HG03045 (cell line): ENCODE measurements at regions not wholly inside any gene's neighbourhood (a gene's known extent, or its start where the extent isn't known, plus 50 kb on each side); places are given as distances from the start of the nearest gene placed in this dataset.

Experiments
- ATAC-seq: cut with Tn5 transposase; IDR thresholded peaks from one replicate; pipeline ENCODE4 v1.9.1; 2021; ENCODE audit warnings: mild to moderate bottlenecking, moderate library complexity; ENCODE audit not compliant: unreplicated experiment

DNA sequence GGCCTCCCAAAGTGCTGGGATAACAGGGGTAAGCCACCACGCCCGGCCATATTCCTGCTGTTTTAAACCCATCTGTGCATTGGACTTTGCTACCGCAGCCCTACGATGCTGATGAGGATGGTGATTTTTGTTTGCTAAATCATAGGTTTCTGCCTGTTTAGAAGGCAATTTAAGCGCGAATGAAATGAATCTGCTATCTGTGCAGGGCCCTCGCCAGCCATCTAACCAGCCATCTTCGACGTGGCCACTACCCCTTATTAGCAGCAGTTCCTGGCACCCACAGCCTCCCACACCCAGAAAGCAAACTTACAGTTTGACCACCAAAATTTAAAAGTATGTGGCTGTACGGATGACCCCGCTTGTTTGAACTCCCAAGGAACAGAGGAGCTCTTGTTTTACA lies 178.5 kb downstream of the SHOX start:
- ATAC-seq: no peak

DNA sequence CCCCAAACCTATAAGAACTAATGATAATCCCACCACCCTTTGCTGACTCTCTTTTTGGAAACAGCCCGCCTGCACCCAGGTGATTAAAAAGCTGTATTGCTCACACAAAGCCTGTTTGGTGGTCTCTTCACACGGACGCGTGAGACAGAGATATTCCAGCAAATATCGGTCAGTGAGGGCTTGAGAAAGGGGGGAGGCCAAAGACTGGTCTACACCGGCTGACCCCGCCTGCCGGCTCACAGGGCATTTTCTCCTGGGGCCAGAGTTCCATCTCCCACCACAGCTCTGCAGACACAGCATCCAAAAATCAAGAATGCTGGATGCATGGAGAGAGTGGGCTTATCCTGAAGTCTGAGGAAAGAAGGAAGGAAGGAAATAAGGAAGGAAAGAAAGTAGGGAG lies 176.0 kb downstream of the SHOX start:
- no peak for ATAC-seq

DNA sequence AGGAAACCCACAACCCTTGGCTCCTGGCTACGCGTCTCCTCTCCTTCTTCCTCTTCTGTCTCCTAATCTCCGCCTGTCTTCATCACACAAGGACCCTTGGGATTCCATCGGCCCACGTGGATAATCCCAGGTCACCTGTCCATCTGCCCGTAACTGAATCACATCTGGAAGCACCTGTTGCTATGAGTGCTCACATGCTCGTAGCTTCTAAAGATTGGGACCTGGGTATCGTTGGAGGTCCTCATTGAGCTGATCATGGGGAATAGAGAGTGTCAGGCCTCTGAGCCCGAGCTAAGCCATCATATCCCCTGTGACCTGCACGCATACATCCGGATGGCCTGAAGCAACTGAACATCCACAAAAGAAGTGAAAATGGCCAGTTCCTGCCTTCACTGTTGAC lies 175.4 kb downstream of the SHOX start:
- no peak for ATAC-seq

DNA sequence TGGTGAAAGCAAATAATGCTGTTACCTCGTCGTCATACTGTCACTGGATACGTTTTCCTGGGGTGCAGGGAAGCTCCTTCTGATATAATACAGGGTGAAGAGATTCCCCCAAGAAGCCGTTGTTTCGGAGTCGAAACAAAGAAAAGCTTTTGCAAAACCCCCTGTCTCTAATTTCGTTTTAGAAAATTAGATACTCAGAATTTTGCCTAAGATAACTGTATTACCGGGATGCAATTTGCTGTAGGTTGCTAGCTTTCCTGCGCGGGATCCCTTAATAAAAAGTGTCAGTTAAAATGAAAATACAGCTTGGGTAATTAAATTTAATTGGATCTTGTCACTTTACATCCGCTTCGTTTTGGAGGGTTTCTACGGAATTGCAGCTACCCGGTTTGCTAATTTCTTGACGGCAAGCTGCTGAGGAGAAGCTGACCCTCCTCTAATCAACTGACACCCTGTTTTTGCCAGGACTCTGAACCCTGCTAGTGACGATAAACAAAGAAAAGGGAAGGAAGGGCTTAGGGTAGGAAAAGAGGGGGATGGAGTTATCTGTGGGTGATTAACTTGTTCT lies 174.6 kb downstream of the SHOX start:
- ATAC-seq: no peak

DNA sequence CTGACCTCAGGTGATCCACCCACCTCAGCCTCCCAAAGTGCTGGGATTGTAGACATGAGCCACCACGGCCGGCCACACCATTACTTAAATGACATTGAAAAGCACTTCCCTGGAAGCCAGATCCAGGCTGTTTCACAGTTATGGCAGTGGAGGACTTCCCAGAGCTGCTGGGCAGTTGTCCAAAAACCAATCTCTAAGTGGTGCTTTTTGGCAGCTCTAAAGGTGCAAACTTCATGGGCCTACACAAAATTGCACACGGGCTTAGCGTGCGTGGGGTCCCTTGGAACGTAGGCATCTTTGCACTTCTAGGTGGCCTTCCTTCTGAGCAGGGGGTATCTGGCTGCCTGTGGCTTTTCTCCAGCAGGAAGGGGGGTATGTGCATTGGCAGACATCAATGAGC lies 172.3 kb downstream of the SHOX start:
- ATAC-seq: no peak

DNA sequence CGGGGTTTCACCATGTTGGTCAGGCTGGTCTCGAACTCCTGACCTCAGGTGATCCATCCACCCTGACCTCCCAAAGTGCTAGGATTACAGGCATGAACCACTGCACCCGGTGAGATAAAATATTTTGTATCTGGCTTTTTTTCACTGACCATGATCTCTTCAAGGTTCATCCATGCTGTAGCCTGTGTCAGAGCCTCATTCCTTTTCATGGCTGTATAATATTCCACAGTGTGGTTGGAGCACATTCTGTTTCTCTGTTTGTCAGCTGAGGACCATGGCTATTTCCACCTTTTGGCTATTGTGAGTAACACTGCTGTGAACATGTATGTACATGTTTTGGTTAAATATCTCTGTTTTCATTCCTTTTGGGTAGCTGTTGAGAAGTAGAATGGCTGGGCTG lies 169.2 kb downstream of the SHOX start:
- ATAC-seq: no peak

DNA sequence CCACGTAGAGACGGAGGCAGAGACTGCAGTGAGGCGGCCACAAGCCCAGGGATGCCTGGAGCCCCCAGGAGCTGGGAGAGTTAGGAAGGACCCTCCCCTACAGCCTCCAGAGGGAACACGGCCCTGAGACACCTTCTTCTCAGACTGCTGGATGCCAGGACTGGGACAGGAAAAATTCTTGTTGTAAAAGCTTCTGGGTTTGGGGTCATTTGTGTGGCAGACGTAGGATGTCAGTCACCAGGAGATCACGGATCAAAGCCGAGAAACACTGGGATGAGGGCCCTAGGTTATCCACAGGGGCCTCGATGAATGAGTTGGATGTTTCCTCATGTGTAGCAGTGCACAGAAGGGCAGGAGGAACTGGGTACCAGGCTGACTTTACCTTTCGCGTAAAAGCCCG lies 163.7 kb downstream of the SHOX start:
- ATAC-seq: no peak

DNA sequence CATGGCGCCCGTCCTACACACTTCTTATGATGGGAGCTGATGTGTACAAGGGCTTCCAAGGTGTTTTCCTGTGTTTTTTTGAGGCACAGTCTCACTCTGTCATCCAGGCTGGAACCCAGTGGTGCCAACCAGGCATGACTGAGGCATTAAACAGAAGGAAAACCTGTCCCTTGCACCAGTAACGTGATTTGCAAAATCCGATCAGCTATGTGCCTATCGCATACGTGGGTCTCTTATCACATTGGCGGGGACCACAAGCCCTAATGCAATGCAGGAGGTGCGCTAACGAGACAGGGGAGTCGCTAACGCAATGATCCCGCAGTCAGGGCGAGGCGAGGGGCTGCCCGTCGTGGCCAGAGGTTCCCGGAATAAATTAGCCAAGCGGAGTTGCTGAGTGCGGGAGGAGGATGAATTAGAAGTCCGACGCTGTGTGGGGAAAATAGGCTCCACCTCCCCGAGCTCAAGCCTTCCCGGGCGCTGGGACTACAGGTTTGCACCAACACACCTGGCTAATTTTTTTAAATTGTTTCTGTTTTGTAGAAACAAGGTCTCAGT lies 162.7 kb downstream of the SHOX start:
- no peak for ATAC-seq

DNA sequence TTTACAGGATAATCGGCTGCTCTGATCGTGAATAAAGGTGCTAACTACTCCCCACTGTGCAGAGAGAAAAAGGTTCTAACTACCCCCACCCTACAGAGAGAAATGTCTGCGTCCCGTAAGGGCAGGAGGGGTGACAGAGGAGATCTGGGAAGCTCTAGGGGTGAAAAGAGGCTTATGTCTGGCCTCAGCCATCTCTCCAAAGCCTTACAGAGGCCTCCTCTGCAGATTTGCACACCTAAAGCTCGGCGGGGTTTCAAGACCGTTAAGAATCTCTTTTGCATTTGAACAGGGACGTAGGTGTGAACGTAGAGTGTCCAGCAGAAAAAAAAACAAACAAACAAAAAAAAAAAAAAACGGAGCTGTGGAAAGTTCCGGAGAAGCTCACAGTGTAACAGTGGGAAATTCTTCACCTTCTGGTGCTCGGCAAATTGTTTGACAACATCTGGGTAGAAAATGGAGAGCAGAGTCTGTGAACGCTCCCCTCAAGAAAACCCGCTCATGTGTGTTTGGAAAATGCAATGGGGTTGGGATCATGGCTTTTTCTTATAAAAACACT lies 161.0 kb downstream of the SHOX start:
- ATAC-seq: no peak

DNA sequence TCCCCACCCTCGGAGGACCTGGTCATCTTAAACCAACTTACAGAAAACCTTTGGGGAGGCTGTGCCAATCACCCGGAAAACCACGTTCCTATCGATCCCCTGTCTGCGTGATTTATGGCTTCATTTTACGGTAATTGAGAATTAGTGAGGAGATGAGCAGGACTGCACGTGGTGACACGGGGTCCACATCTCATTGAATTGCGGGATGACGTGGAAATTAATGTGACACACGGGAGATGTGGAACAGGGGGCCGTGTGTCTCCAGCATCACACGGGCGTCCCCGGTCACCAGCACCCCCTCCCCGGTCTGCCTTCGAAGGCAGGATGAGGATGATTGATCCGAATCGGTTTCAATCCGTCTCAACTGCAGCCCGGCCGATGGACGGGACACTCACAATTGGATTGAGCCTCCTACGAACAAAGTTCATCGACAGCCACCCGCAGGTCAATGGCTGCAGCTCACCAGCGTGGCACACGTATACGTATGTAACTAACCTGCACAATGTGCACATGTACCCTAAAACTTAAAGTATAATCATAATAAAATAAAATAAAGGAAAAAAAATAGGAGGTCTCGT lies 160.3 kb downstream of the SHOX start:
- no peak for ATAC-seq

DNA sequence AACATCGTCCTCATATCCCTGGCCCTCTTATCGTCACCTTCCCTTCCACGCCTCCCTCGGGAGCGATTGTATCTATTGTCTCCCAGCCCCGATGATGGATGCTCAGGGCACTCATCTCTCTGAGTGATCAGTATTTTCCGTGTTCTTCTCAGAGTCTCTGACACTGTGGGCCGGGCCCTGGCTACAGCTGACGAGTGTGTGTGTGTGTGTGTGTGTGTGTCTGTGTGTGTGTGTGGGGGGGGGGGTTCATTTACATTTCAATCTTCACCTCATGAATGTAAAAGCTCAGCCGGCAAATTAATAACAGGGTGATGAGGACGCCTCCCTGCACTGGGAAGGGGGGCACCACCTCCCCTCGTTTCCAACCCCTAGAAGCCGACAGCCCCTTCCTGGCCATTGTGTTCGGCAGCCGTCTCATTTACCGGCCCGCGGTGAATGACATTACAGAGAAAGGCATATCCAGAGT lies 159.5 kb downstream of the SHOX start:
- no peak for ATAC-seq

DNA sequence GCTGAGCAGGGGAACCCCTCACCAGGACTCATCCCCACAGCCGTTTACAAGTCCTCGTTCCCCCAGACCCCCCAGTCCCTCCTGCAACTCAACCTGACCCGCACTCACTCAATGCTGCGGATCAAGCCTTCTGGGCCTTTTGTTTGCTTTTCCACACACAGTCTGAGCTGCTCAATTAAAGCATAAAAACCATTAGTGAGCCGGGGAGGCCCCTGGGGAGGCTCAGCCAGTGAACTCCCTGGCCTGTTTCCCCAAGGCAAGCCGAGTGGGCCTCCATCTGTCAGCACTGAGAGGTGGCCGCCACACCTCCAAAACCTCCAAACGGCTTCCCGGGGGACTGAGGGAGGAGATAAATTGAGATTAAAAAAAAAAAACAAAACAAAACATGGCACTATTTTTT lies 158.5 kb downstream of the SHOX start:
- ATAC-seq: no peak

DNA sequence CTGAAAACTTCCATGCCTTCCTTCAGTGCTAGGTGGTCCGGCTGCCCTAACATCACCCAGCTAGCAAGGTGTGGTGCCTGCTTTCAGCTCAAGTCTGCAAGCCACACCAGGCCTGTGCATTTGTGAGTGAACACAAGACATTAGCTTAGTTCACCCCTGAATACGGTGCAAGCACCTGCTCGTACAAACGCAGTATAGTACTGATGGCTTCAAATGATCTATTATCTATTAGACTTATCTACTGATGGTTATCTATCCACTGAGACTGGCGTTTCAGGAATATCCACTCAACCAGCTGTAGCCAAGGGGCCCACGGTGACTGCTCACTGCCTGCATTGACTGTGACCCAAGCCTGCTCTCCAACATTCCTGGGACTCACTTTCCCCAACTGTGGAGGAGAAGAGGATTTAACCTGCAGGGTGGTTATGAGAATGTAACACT lies 155.9 kb downstream of the SHOX start:
- no peak for ATAC-seq

DNA sequence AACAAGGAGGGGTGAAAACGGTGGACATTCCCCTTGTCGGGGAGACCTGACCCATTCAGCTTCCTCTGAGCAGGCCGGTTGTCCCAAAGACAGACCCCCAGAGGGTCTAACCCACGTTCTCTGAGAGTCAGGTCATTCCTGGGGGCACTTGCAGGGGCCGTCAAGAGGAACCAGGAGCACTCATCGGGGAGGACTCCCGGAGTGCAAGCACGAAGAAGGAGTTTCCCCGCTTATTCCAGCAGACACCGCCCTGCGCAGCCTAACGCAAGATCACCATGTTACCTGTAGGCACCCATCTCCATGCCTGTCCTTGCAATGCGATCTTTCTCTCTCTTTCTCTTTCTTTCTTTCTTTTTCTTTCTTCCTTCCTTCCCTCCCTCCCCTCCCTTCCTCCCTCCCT lies 154.2 kb downstream of the SHOX start:
- ATAC-seq: no peak

DNA sequence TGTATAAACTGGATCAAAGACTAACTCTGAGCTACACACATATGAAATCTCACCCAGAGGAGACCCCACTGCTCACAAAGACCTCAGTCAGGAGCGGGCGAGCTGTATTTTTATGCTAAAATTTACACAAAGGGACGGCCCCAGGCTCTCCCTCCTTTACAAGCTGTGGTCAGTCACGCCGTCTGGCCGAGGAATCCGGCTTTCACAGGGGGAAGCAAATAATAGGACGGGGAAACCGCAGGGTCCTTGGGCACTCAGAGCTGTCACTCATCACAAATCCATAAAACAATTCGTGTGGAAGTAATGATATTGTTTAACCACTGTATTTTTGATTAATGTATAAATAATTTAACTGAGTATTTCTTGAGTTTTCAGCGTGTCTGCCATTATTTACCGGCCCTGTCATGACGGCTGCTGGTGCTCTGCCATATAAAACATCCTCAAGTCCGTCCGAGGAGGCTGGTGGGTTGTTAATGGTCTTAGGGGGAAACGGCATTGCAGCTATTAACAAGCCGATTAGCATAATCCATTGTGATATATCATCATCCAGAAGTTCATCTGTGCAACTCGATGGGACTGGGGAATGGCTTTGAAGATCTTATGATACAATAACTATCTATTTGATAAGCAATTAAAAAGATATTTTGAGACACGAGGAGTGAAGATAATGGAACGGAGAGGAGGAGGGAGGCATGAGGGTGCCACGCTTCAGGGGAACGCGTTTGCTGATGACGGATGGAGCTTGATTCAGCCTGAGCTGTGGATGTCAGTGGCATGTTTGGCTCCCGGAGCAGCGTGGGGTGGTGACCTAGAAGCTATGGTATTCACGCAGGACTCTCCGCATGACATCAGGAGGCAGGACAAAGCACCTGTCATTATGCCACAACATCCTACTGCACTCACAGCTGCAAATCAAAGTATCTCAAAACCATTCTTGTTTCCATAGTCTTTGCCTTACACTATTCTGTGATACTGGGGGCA lies 150.9 kb downstream of the SHOX start:
- no peak for ATAC-seq

DNA sequence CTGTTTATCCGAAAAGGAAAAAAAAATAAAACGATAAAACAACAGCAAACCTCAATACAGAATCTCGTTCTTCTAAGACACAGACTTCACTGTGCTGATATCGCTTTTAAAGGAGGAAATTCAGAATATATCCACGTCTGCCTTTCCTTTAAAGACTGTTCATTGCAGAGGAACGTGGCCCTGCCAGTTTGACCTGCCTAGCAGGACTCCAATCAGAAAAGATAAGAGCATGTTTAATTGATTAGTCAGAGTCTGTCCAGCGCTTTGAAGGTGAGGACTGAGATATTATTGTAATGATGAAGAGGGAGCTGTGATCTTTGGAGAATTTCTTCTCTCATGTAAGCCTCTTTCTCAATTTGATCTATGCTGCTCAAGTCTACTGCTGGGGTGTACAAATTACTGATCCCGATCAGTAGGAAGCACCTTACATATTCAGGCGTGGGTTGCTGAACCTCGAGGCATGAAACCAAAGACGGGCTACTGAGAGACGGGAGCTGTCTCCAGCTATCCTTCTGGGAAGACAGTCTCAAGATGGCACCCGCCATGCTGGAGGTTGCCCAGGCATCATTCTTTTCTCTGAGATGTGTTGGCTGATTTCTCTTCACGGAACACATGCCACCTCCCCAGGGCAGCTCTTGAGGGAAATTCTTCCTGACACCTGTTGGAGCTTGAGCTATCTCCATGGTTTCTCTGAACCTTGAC lies 146.1 kb downstream of the SHOX start:
- ATAC-seq: no peak

DNA sequence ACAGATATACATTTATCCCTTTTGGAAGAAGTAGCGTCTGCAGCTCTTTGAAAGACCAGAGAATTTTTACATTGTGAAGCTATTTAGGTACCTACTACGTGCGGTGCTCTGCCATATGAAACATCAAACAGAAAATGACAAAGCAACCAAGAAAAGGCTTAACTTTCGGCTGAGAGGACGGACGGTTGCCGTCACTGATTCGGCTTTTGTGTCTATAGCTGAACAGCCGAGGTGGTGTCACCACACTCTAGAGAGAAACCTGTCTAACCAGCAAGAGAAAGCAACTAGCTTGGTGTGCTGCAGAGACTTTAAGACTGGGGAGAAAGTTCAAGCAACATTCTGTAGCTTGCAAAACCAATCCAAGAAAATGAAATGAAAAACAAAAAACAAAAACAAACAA lies 145.5 kb downstream of the SHOX start:
- ATAC-seq: no peak

DNA sequence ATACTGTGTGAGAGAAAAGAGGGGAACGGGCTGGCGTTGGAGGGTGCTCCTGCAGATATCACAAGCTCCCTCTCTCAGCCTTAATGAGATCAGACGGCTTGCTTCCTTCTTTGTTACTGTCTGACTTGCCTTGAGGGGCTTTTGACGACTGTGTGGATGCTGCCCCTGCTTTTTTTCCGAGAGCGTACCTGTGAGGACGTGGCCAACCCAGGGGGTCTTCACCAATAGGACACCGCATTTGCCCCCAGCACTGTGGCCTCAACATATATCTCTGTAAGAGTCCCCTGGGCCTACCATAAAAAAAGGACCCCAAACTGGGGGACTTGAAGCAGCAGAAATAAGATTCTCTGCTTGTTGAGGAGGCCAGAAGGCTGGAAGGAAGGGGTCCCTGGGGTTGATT lies 143.9 kb downstream of the SHOX start:
- no peak for ATAC-seq

DNA sequence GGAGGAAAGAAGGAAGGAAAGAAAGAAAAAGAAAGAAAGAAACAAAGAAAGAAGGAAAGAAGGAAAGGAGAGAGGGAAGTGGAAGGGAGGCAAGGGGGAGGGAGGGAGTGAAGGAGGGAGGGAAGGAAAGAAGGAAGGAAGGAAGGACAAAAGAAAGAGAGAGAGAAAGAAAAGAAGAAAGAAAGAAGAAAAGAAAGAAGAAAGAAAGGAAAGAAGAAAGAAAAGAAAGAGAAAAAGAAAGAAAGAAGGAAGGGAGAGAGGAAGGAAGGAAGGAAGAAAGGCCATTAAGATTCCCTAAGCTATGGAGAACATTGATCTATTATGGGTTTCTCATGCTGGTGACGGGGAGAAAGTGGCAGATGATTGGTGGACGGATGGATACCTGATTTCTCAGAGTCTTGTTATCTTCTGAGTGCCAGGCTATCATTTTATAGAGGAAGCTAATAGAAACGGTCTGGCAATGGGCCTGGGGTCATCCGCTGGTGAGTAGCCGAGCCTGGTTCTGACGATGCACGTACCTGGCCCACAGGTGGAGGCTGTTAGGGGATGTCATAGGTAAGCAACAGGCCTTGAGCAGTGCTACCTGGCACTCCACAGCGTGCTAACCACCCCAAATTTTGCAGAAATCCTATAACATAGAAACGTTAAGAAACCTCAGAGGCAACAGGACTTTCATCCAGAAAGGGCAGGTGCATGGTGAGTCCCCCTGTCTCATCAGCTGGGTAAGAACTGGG lies 142.9 kb downstream of the SHOX start:
- no peak for ATAC-seq

DNA sequence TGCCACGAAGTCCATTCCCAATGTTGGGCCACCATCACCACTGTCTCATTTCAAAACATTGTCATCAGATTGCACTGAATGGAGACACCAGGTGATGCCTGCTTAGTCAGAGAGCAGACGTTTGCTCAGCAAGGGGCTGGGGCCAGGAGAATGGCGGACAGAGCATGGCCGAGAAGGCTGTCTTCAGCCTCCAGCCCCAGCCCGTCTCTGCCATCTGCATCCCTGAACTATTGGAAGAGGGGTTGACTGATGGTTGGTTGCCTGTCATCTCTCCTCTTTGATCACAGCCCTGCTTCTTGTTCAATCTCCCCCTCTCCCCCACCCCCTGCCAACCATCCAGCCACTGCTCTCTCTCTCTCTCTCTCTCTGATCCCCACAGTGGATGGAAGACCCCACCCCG lies 140.9 kb downstream of the SHOX start:
- no peak for ATAC-seq
